Stimulated activated naive CD4-positive, alpha-beta T cell (primary cell): ENCODE measurements at regions not wholly inside any gene's neighbourhood (a gene's known extent, or its start where the extent isn't known, plus 50 kb on each side); places are given as distances from the start of the nearest gene placed in this dataset.
"Not testable (repeated sequence)": the region's sequence is repeated elsewhere in the genome, so short reads cannot be mapped to it uniquely, and the experiment has no call there.

Experiments
- DNase-seq, 6 experiments: peaks; one replicate each; lab custom pipeline; 2025; lab: John Stamatoyannopoulos, UW

GRCh38 chr7:66503551-66504031 lies 125.1 kb upstream of the KCTD7 start:
- no peak for DNase-seq

- no peak for DNase-seq
Observed at GRCh38 chr7:66504131-66504530, 124.5 kb upstream of the KCTD7 start.

- DNase-seq = no peak
Observed at GRCh38 chr7:66505009-66505408, 123.7 kb upstream of the KCTD7 start.

GRCh38 chr7:66505531-66506451 lies 122.9 kb upstream of the KCTD7 start:
- peak in 4 of 6 experiments; percentile 3 to 41 (median 24) for DNase-seq

- DNase-seq = not testable (repeated sequence)
Observed at GRCh38 chr7:66506703-66507102, 122.0 kb upstream of the KCTD7 start.

- no peak for DNase-seq
Observed at GRCh38 chr7:66507764-66508296, 120.9 kb upstream of the KCTD7 start.

- no peak for DNase-seq
Observed at GRCh38 chr7:66508431-66508830, 120.2 kb upstream of the KCTD7 start.

GRCh38 chr7:66514050-66514449 lies 114.6 kb upstream of the KCTD7 start:
- DNase-seq = no peak

GRCh38 chr7:66517212-66517909 lies 111.3 kb upstream of the KCTD7 start:
- DNase-seq = no peak

GRCh38 chr7:66518151-66518691 lies 110.5 kb upstream of the KCTD7 start:
- no peak for DNase-seq

- no peak for DNase-seq
Observed at GRCh38 chr7:66521675-66522074, 107.0 kb upstream of the KCTD7 start.

- DNase-seq = no peak
Observed at GRCh38 chr7:66522518-66522917, 106.2 kb upstream of the KCTD7 start.

GRCh38 chr7:66523409-66523808 lies 105.3 kb upstream of the KCTD7 start:
- no peak for DNase-seq

- DNase-seq = no peak
Observed at GRCh38 chr7:66524738-66525137, 103.9 kb upstream of the KCTD7 start.

GRCh38 chr7:66526782-66527181 lies 101.9 kb upstream of the KCTD7 start:
- not testable (repeated sequence) for DNase-seq

- DNase-seq = no peak
Observed at GRCh38 chr7:66528652-66529051, 100.0 kb upstream of the KCTD7 start.

GRCh38 chr7:66529883-66530610 lies 98.6 kb upstream of the KCTD7 start:
- DNase-seq = no peak

GRCh38 chr7:66535414-66536329 lies 93.0 kb upstream of the KCTD7 start:
- no peak for DNase-seq

- no peak for DNase-seq
Observed at GRCh38 chr7:66537380-66537779, 91.3 kb upstream of the KCTD7 start.

- no peak for DNase-seq
Observed at GRCh38 chr7:66537876-66538275, 90.8 kb upstream of the KCTD7 start.

- no peak for DNase-seq
Observed at GRCh38 chr7:66539264-66539623, 89.4 kb upstream of the KCTD7 start.
